Activated T-cell treated with anti-CD3 and anti-CD28 coated beads, Interleukin-2, amount 50 U/mL, for 24 hours (primary cell): ENCODE measurements at regions not wholly inside any gene's neighbourhood (a gene's known extent, or its start where the extent isn't known, plus 50 kb on each side); places are given as distances from the start of the nearest gene placed in this dataset.
A peak's percentile ranks its signal among the peaks of the same experiment; 100 is the strongest.

Experiments used
- DNase-seq: peaks from one replicate; pipeline ENCODE4 v3.0.0-alpha.2; 2020
- H3K27ac Mint-ChIP-seq: 2 replicates; pipeline ENCODE4 v1.8.0; 2020; ENCODE audit warnings: mild to moderate bottlenecking, mixed read lengths
- H3K27me3 Mint-ChIP-seq: 2 replicates; pipeline ENCODE4 v1.8.0; 2020; ENCODE audit warnings: mixed read lengths
- H3K36me3 Mint-ChIP-seq: 2 replicates; pipeline ENCODE4 v1.8.0; 2020; ENCODE audit warnings: low read depth, mixed read lengths
- H3K4me1 Mint-ChIP-seq: 2 replicates; pipeline ENCODE4 v1.8.0; 2020; ENCODE audit warnings: low read depth, mixed read lengths
- H3K4me3 Mint-ChIP-seq: 2 replicates; pipeline ENCODE4 v1.8.0; 2020; ENCODE audit warnings: mild to moderate bottlenecking, moderate library complexity, mixed read lengths
- H3K9me3 Mint-ChIP-seq: 2 replicates; pipeline ENCODE4 v1.8.0; 2020; ENCODE audit warnings: mixed read lengths

- Mint-ChIP-seq H3K4me3 (no peak overlapping the region), H3K4me1 (peaks cover 2% of the 10 kb centered on the region), H3K27ac (no peak overlapping the region), H3K27me3 (no peaks in the 10 kb centered on the region), H3K36me3 (peaks cover 5% of the 10 kb centered on the region), H3K9me3 (peaks cover 2% of the 10 kb centered on the region)
- DNase-seq: no peak
Observed at GRCh38 chr2:181364492-181365170, 92.6 kb upstream of the ITGA4 start.

- Mint-ChIP-seq H3K27ac (no peak overlapping the region), H3K9me3 (peaks cover 2% of the 10 kb centered on the region), H3K4me1 (peaks cover 9% of the 10 kb centered on the region), H3K4me3 (no peak overlapping the region), H3K36me3 (peaks cover 5% of the 10 kb centered on the region), H3K27me3 (no peaks in the 10 kb centered on the region)
- no peak for DNase-seq
Observed at GRCh38 chr2:181366675-181367175, 90.5 kb upstream of the ITGA4 start.

GRCh38 chr2:181367411-181367810, 89.8 kb upstream of the ITGA4 start:
- no peak overlapping the region for H3K4me3 Mint-ChIP-seq
- peaks cover 15% of the 10 kb centered on the region for H3K4me1 Mint-ChIP-seq
- H3K36me3 Mint-ChIP-seq: peaks cover 5% of the 10 kb centered on the region
- no peak overlapping the region for H3K27ac Mint-ChIP-seq
- DNase-seq: no peak
- no peaks in the 10 kb centered on the region for H3K27me3 Mint-ChIP-seq
- H3K9me3 Mint-ChIP-seq: peaks cover 2% of the 10 kb centered on the region

GRCh38 chr2:181367906-181368435, 89.2 kb upstream of the ITGA4 start:
- Mint-ChIP-seq H3K4me1 (peaks cover 20% of the 10 kb centered on the region), H3K27ac (no peak overlapping the region), H3K9me3 (peaks cover 2% of the 10 kb centered on the region), H3K27me3 (no peaks in the 10 kb centered on the region), H3K36me3 (peaks cover 3% of the 10 kb centered on the region), H3K4me3 (no peak overlapping the region)
- no peak for DNase-seq

GRCh38 chr2:181370126-181370525, 87.1 kb upstream of the ITGA4 start:
- peaks cover 26% of the 10 kb centered on the region for H3K4me1 Mint-ChIP-seq
- no peak overlapping the region for H3K27ac Mint-ChIP-seq
- H3K9me3 Mint-ChIP-seq: no peaks in the 10 kb centered on the region
- DNase-seq: no peak
- H3K27me3 Mint-ChIP-seq: no peaks in the 10 kb centered on the region
- H3K36me3 Mint-ChIP-seq: no peaks in the 10 kb centered on the region
- no peak overlapping the region for H3K4me3 Mint-ChIP-seq

- Mint-ChIP-seq H3K4me3 (no peak overlapping the region), H3K36me3 (no peaks in the 10 kb centered on the region), H3K27ac (peak overlapping the region; percentile 54), H3K27me3 (no peaks in the 10 kb centered on the region), H3K9me3 (peaks cover under 1% of the 10 kb centered on the region), H3K4me1 (peaks cover 28% of the 10 kb centered on the region)
- DNase-seq: no peak
Observed at GRCh38 chr2:181371195-181371594, 86.0 kb upstream of the ITGA4 start.

GRCh38 chr2:181371782-181372645, 85.2 kb upstream of the ITGA4 start:
- peaks cover 28% of the 10 kb centered on the region for H3K4me1 Mint-ChIP-seq
- peaks cover 2% of the 10 kb centered on the region for H3K9me3 Mint-ChIP-seq
- H3K27ac Mint-ChIP-seq: no peak overlapping the region
- no peak for DNase-seq
- H3K27me3 Mint-ChIP-seq: no peaks in the 10 kb centered on the region
- no peak overlapping the region for H3K4me3 Mint-ChIP-seq
- H3K36me3 Mint-ChIP-seq: no peaks in the 10 kb centered on the region

GRCh38 chr2:181372646-181373040, 84.5 kb upstream of the ITGA4 start:
- H3K9me3 Mint-ChIP-seq: peaks cover 2% of the 10 kb centered on the region
- H3K36me3 Mint-ChIP-seq: no peaks in the 10 kb centered on the region
- DNase-seq: no peak
- peaks cover 28% of the 10 kb centered on the region for H3K4me1 Mint-ChIP-seq
- H3K4me3 Mint-ChIP-seq: no peak overlapping the region
- peak overlapping the region; percentile 3 for H3K27ac Mint-ChIP-seq
- no peaks in the 10 kb centered on the region for H3K27me3 Mint-ChIP-seq

GRCh38 chr2:181374781-181375675, 82.2 kb upstream of the ITGA4 start:
- Mint-ChIP-seq H3K9me3 (peaks cover 2% of the 10 kb centered on the region), H3K27ac (no peak overlapping the region), H3K4me3 (no peak overlapping the region), H3K27me3 (no peaks in the 10 kb centered on the region), H3K4me1 (peaks cover 28% of the 10 kb centered on the region), H3K36me3 (no peaks in the 10 kb centered on the region)
- DNase-seq: no peak

- Mint-ChIP-seq H3K4me3 (no peak overlapping the region), H3K9me3 (peaks cover 2% of the 10 kb centered on the region), H3K27ac (no peak overlapping the region)
Observed at GRCh38 chr2:181376442-181376841, 80.7 kb upstream of the ITGA4 start.

GRCh38 chr2:181376999-181377398, 80.2 kb upstream of the ITGA4 start:
- Mint-ChIP-seq H3K4me1 (peaks cover 16% of the 10 kb centered on the region), H3K36me3 (no peaks in the 10 kb centered on the region), H3K9me3 (peaks cover 2% of the 10 kb centered on the region), H3K27me3 (no peaks in the 10 kb centered on the region), H3K27ac (no peak overlapping the region), H3K4me3 (no peak overlapping the region)
- DNase-seq: no peak

More at GRCh38 chr2:181376442-181376841, 80.7 kb upstream of the ITGA4 start:
- peaks cover 22% of the 10 kb centered on the region for H3K4me1 Mint-ChIP-seq
- no peaks in the 10 kb centered on the region for H3K36me3 Mint-ChIP-seq
- no peaks in the 10 kb centered on the region for H3K27me3 Mint-ChIP-seq
- no peak for DNase-seq

GRCh38 chr2:181378491-181378890, 78.7 kb upstream of the ITGA4 start:
- Mint-ChIP-seq H3K4me3 (no peak overlapping the region), H3K27me3 (no peaks in the 10 kb centered on the region), H3K9me3 (peaks cover 2% of the 10 kb centered on the region), H3K36me3 (peaks cover 2% of the 10 kb centered on the region), H3K27ac (no peak overlapping the region), H3K4me1 (peaks cover 6% of the 10 kb centered on the region)
- DNase-seq: no peak

GRCh38 chr2:181380581-181380980, 76.6 kb upstream of the ITGA4 start:
- Mint-ChIP-seq H3K36me3 (peaks cover 7% of the 10 kb centered on the region), H3K4me1 (no peaks in the 10 kb centered on the region), H3K4me3 (no peak overlapping the region), H3K27ac (no peak overlapping the region), H3K9me3 (peaks cover 7% of the 10 kb centered on the region), H3K27me3 (no peaks in the 10 kb centered on the region)
- no peak for DNase-seq

- no peak for DNase-seq
- peaks cover 7% of the 10 kb centered on the region for H3K36me3 Mint-ChIP-seq
- H3K4me3 Mint-ChIP-seq: no peak overlapping the region
- H3K4me1 Mint-ChIP-seq: no peaks in the 10 kb centered on the region
- no peaks in the 10 kb centered on the region for H3K27me3 Mint-ChIP-seq
- no peak overlapping the region for H3K27ac Mint-ChIP-seq
- peaks cover 6% of the 10 kb centered on the region for H3K9me3 Mint-ChIP-seq
Observed at GRCh38 chr2:181384923-181385322, 72.3 kb upstream of the ITGA4 start.
